A172 (cell line): ENCODE measurements at regions not wholly inside any gene's neighbourhood (a gene's known extent, or its start where the extent isn't known, plus 50 kb on each side); places are given as distances from the start of the nearest gene placed in this dataset.
A peak's percentile ranks its signal among the peaks of the same experiment; 100 is the strongest.

Source experiments
- DNase-seq: peaks from one replicate; pipeline ENCODE4 v3.0.0-alpha.2; 2015; ENCODE audit warnings: low spot score

DNA sequence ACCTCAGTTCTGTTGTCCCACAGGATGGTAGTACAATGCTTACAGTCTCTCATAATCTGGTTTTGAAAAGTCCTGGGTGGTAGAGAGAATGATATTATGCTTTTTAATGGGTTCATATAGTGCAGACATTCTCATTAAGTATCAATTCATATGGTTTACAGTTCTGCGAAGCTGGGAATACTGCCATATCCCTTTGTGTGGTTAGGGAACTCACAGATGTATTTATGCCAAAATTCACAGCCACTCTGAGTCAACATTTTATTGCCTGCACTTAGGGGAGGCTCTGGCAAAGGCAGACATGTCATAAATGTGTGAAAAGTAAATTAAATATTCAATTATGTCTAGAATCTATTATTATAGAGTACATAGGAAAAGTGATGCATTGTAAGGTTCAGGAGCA, 808.2 kb downstream of the SUCLG1 start:
- DNase-seq: peak; percentile 44

DNA sequence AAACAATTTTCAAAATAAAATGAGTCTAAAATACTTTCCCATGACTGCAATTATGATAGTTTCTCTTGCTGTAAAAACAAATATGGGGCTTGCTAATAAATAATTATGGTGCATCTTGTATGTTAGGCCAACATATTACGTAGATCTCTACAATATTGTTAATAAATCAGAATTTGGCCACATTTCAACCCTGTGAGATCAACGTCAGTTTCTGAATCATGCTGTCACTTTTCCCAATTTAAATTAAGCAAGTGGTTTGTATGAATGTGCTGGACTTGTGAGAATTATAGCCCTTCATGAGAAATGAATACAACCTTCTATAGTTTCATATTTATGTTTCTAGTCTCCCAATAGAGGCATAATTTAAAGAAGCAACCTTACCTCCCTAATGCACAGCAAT, 808.9 kb downstream of the SUCLG1 start:
- no peak for DNase-seq

DNA sequence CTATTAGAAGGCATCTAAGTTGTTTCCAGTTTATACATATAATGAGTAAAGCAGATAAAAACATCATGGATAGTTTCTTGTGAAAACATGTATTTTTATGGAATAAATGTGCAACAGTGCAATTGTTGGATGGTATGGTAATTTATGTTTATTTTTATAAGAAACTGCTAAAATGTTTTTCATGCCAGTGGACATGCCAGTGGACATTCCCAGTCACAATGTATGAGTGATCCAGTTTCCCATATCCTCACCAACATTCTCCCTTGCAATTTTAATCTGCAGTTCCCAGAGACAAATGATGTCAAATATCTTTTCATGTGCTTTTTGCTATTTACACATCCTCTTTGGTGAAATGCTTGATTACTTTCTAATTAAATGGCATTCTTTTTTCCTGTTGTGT, 818.6 kb downstream of the SUCLG1 start:
- no peak for DNase-seq

DNA sequence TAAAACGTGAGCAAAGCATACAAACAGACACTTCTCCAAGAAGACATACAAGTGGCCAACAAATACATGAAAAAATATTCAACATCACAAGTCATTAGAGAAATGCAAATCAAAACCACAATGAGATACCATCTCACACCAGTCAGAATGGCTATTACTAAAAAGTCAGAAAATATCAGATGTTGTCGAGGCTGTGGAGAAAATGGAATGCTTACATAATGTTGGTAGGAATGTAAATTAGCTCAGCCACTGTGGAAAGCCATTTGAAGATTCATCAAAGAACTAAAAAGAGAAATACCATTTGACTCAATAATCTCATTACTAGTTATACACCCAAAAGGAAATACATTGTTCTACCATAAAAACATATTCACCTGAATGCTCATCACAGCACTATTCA, 825.7 kb downstream of the SUCLG1 start:
- DNase-seq: no peak

DNA sequence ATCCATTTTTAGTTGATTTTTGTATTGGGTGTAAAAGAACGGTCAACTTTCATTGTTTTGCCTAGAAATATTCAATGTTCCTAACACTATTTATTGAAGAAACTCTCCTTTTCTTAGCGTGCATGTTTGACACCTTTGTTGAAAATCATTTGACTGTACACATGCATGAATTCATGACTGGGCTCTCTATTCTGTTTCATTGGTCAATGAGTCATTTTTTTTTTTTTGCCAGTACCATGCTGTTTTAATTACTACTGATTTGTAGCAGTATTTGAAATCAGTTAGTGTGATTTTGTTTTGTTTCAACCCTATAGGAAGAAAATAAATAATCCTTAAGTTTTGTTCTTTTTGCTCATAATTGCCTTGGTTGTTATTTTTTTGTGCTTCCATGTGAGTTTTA, 828.7 kb downstream of the SUCLG1 start:
- DNase-seq: no peak

DNA sequence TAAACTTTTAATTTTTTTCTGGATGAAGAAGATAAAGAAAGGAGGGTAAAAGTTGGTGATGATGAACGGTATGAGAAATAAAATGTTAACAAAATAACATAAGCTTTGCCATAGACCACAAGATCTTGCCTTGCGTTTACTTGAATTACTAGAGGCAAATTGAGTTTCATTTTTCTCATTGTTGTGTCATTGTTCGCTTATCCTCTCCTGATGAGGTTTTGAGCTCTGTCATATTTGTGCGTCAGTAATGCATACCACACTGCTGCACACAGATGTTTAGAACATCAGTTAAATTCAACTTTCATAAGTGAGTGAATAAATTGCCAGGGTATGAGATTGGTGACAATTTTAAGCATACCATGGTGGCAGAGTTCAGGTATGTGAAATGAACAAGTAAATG, 843.6 kb downstream of the SUCLG1 start:
- no peak for DNase-seq

DNA sequence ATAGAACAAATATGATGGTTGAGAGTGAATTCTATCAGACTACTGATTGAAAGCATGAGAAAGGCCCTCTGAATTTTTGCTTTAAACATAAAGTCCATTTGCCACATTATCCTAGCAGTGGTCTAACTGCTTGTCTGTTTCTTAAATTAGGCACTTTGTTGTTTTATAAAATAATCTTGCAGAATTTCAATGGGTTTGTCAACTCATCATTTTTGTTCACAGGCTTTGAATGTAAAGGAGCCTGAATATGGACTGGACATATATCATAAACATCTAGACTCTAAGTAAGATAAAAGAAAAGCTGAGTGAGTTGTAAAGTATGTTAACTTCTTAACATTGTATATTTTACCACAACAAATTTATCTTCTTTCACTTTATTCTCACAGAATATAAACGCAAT, 845.9 kb downstream of the SUCLG1 start:
- DNase-seq: no peak

DNA sequence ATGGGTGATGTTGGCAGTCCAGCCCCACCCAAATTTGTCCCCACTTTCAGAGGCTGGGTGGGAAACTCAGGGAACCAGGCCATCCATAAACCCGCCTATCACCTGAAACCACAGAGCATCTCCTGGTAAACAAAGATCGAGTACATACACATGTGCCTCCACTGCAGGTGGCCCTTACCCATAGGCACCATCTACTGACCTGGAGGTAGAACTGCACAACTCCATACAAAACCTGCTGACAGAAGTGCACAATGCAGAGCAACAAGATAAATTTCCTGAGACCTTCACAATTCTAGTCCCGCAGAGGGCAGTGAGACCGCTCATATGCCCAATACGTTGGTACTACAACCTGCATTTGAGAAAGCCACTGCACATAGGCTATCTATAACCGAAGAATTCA, 856.3 kb downstream of the SUCLG1 start:
- no peak for DNase-seq

DNA sequence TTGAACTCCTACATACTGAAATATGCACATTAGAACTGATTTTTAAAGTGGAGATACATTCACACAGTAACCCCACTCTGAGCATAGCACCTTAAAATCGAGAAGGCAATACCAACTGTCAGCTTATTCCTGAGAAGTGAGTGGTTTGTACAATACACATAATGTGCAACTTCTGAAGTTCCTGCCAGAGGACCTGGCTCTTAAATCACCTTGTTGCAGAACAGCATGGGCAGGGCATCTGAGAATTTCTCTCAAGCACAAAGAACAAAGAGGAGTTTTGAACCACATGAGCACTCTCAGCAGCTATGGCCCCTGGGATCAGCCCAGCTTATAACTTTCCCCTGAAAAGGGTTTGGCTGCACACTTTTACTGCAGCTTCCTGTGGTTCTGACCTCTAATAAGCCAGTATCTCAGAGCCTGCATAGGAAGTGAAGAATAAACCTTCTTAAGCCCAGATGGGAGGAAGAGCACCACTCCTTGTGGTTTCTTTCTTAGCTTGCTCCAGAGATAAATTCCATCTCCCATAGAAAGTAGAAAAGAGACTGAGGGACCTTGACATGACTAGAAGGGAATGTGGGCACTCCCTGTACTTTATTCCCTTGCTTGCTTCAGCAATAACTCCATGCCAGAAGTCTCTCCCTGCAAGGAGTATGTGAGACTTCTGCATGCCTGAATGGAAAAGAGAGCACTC, 862.3 kb downstream of the SUCLG1 start:
- DNase-seq: no peak

DNA sequence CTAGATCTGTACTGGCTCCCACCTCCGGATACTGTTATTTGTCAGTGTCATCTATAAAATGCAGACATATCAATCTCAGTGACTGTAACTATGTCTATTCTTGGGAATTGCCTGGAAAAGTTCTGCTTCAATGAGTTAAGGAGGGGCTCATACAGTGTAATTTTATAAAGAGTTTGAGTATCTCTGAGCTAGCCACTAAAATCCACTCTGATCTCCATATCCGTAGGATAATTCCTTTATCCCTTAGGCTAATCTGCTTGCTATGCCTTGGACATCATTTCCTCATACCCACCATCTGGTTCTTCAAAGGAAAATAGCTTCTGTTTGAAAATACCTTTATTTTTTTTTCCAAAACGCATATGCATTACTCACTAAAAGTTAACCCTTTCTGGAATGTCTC, 863.2 kb downstream of the SUCLG1 start:
- DNase-seq: no peak

DNA sequence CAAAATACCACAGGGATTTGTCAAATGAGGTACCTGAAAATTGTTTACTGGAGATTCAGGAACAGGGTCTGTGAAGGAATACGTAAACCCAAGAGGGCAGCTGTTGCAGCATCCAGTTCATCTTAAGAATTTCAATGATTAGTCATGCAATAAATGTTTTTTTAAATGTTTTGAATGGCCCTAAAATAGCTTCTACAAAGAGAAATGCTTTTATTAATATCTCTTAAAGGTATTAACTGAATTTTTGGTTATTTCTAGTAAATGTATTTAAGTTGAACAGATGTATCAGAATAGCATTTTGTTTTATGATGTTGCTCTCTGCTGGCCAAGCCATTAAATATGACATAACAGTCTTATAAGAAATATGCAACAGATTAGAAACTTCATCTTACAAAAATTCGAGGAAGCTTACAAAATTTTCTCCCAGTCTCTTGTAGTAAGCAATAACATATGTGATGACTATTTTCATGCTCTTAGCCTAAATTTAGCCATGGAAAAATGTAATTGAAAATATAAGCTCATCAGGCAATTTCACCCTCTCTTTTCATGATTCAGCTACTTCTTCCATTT, 863.9 kb downstream of the SUCLG1 start:
- peak; percentile 9 for DNase-seq

DNA sequence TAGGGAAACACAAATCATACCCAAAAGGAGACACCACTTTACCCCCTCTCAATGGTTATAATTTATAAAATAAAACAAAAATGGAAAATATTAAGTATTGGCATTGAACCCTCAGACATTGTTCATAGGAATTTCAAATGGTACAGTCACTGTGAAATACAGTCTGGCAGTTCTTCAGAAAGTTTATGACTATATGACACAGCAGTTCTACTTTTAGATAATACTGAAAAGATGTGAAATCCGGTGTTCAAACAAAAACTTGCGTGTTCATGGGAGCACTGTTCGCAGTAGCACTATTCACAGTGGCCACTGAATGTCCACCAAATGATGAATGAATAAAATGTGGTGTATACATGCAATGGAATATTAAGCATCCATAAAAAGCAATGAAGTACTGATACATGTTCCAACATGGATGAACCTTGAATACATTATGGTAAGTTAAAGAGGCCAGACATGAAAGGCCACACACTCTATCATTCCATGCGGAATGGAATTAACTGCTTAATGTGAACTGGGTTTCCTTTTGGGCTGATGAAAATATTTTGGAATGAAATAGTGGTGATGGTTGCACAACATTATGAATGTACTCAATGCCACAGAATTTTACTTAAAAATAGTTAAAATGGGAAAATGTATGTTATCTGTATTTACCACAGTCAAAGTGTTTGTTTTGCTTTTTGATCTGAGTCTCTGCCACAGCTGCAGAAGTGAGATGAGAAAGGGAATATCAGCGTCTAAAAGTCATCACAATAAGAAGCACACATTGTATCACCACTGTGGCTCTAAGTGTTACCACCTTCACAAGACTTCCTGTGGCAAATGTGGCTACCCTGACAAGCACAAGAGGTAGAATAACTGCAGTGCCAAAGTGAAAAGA, 864.6 kb downstream of the SUCLG1 start:
- DNase-seq: no peak

DNA sequence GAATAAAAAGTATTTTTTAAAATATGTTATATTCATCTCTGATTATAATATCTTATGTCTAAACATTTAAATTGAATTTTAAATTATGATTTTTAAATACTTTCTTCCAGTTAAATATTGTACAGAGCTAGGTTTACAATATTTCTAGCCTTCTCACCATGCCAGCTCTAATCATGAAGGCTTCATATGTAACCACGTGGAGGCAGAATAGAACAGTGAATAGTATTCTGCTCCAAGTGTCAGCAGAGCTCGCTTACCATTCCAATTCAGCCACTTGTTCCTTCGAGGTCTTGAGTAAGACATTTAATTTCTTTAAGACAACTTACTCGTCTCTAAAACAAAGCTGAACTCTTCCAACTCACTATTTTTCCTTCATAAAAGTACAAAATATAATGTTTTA, 871.8 kb downstream of the SUCLG1 start:
- no peak for DNase-seq

DNA sequence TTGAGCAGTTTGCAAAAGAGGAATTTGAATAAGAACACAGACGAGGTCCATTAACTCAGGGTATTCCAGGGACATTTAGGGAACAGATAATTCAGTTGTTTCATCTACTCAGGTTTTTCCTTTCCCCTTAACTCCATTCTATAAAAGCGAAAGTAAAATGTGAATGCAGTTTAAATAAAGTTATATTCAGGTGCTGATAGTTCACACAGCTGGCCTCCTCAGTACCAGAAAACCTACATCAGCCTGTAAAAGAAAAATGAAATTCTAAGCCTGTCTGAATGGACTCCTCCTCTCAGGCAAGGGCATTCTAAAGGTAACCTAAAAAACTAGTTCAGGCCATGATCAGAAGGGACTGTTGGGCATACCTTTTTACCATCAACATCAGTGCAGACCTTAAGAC, 873.8 kb downstream of the SUCLG1 start:
- DNase-seq: no peak

DNA sequence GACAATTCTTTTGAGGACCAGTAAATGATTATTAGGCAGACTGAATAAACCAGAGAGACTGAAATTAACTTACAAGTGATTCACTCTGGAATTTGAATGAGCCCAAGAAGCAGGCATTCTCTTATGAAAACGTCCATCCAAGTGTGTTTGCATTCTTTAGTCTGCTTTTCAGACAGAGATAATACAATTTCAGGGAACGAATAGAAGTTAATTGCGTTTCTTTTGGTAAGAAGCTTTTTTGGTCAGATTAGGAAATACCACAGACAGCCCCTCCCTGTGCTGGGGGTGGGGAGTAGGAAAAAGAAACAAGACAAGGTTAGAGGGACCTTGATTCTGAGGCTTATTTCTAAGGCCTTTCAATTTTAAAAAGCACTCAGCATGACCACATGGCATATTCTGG, 874.4 kb downstream of the SUCLG1 start:
- DNase-seq: peak; percentile 5

DNA sequence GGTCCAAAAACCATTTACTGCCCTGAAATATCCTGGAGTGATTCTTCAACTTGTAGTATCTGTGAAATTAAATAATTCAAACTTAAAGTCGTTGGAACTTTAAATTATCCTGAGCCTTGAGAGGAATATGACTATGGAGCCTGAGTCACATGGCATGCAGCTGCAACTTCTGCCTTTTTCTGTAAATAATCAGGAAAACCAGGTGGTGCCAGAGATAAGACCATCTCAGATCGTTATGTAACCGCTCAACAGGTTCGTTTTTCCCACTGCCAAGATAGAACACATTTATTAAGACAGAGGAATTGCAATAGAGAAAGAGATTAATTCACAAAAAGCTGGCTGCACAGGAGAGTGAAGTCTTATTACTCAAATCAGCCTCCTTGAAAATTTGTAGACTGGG, 876.5 kb downstream of the SUCLG1 start:
- no peak for DNase-seq

DNA sequence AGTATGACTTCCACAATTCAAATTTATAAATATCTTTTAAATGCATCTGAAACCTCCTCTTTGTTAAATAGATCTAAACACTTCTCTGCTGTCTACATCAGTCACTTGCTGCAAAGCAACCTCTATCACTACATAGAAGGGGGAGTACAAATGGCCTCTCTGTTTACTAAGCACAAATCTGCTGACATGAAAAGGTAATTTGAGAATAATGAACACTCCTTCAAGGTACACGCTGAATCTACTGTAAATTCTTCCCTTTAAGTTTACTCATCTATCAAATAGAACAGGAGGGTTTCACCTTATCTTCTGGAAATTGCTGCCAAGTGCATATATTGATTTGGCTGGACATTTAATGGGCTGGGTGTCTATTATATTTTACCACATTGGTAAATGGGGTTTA, 879.6 kb downstream of the SUCLG1 start:
- DNase-seq: no peak

DNA sequence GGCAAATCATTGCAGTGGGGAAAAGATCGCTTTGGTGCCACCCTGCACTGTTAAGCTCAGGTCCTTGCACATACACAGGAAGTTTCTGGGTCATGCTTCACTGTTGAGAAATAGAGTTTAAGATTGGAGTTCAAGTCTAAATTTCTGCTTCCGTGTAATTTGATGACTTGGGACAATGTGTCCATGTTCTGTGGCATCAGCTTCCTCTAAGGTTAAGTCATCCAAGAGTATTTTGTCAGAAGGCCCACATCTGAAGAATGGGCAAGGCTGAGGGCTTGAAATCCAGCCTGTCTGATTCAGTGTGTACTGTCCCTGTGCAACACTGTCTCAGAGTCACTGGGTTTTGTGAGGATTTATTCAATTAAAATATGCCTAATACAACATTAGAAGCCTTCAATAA, 880.7 kb downstream of the SUCLG1 start:
- no peak for DNase-seq

DNA sequence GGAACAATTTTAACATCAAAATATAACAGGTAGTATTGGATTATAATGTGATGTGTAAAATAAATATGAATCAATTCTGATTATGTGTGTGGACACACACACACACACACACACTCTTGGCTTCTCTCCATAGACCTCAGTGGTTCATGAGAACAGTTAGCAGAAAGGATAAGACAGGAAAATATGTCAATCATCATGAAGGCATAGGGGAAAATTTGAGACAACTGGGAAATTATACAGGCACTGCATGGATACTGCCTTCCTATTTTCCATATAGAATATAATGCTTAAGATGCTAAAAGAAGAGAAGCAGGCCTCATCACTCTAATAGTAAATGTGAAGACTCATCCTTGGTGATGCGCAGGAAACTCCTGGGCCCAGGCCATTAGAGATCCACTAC, 884.5 kb downstream of the SUCLG1 start:
- no peak for DNase-seq

DNA sequence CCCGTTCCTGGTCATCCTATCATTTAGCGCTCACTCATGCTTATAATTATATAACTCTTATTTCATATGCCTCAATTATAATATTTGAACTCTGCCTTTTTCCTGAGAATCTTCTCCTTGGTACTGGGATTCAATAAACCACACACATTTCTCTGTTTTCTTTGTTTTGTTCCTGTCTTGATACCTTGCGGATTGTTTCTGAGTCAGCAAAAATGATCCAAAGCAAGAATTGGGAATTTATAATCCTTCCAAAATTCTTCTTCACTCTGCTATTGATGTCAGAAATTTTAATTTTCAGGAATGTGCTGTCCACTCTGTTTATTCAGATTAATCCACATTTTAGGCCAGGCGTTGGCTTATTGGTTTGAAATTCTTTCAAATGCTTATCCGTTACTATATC, 886.0 kb downstream of the SUCLG1 start:
- DNase-seq: no peak

DNA sequence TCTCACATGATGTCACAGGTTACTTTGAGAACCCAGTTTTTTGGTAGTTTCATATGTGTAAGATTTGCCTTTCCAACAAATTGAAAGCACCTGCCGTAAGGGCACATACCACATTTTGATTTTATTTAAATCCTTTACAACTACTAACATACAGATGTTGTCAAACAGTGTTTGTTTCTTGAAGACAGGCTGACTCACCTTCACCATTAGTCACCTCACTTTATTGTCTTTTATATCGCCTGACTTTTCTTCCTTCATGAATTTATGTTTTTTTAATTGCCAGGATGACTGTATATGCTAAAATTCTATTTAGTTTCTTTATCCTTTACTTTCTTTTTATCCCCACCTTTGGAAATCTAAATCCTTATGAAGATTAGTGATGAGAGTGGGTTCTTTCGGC, 886.7 kb downstream of the SUCLG1 start:
- DNase-seq: peak; percentile 72

DNA sequence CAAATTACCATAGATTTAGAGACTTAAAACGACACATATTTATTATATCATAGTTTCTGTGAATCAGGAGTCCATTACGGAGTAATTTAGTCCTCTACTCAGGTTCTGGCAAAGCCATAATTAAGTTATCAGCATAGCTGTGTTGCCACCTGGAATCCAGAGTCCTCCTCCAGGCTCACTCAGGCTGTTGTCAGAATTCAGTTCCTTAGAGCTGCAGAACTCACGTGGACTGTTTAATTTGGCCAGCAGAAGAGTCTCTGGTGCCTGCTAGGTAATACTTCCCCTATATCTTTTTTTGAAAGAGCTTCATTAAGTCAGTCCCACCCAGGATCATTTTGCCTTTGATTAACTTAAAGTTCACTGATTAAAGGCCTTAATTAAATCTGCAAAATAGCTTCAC, 891.5 kb downstream of the SUCLG1 start:
- no peak for DNase-seq

DNA sequence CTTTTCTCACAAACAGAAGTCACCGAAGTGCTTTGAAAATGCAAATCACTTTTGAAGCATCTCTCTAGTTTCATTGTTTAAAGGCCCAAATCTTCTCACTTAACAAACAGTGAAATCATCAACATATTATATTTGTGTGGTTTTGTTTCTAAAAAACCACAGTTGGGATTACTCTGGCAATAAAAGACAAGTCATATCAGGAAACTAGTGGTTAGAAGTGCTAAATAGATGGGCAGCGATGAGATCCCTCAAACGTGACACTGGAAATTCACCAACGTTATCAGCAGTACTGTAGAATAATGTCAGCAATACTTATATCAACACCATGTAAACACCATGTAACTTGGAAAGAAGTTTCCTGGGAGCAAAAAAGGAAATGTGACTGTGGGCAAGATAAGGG, 893.5 kb downstream of the SUCLG1 start:
- no peak for DNase-seq
